Fibroblast of skin of right quadriceps (primary cell): ENCODE measurements at regions not wholly inside any gene's neighbourhood (a gene's known extent, or its start where the extent isn't known, plus 50 kb on each side); places are given as distances from the start of the nearest gene placed in this dataset.

ENCODE experiments used
- DNase-seq: peaks from one replicate; pipeline ENCODE4 v3.0.0-alpha.2; 2013

DNA sequence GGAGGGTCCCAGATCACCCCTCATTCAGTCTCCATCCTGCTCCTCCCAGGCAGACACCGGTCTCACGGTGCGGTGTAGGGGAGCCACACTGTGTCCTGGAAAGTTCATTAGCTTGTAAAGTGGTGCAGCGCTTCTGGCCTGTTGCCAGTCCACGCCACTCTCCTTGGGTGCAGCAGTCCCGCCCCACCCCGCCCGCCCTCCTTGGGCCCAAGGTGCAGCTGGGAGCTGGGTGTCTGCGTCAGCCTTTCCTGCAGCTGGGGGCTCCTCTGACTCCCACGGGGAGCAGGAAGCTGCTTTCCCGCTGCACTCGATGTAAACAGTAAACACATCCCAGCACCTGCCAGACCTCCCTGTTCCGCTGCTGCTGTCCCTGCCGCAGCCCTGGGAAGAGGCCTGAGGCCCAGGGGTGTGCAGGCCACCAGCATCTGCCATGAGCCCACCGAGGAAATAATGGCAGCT is 53.8 kb upstream of the ASB18 start:
- no peak for DNase-seq

DNA sequence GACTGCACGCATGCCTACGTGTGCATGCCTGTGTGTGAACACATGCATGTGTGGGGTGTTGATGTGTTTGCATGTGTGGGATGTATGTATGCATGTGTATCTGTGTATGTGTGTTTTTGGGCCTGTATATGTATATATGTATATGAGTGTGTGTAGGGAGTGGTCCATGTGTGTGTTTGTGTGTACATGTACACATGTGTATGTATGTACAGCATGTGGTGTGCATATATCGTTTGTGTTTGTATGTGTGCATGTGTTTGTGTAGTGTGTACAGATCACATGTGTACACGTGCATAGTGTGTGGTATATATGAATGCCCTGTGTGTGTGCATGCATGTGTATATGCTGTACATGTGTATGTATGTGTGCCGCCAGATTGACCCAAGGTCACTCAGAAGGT is 54.2 kb upstream of the ASB18 start:
- no peak for DNase-seq

DNA sequence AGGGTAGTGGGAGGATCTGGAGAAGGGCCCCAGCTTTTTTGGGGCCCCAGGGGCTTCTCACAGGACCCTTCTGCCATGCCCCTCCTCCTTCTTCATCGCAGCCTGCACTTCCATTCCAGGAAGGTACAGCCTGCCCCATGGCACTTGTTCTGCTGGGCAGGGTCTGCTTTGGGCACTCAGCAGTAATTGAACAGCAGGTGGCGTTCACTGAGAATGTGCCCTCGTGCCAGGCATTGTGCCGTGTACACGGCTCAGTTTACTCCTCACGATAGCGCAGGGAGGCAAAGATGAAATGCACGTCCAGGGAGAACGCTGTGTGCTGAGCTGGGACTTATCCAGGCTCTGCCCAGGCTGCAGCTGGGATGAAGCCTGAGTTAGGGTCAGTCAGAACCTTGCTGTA is 54.8 kb upstream of the ASB18 start:
- no peak for DNase-seq

- DNase-seq = no peak
Measured at GRCh38 chr2:236321415-236321814, 57.2 kb upstream of the ASB18 start.

DNA sequence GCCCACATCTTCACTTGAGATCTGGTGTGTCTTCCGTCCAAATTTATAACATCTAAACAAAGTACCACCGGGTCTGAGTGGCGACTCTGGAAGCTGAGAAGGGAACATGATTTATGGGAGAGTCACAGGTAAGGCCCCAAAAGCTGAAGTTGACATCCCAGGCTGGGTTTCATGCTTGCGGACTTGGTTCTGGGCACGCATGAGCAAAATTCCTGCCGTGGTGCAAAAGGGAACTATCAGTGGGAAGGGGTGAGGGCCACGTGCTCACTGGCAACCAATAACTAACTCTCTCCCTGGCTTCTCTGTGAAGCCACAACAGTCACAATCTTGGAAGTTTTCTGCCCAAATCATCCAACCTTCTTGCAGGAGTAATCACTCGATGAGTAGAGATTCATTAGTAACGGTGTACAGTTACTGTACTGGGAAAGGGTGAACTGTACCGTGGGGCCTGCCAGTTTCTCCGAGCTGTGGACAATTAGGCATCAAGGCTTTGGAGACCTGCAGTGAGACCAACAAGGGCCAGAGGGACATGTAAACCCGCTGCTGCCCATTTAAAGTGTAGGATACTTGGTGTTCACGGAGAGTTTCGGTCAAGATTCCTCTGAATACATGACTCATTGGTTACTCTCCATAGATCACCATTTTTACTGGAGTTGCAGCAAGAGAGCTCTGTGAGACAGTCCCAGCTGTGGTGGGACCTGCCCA is 69.4 kb upstream of the ASB18 start:
- no peak for DNase-seq

DNA sequence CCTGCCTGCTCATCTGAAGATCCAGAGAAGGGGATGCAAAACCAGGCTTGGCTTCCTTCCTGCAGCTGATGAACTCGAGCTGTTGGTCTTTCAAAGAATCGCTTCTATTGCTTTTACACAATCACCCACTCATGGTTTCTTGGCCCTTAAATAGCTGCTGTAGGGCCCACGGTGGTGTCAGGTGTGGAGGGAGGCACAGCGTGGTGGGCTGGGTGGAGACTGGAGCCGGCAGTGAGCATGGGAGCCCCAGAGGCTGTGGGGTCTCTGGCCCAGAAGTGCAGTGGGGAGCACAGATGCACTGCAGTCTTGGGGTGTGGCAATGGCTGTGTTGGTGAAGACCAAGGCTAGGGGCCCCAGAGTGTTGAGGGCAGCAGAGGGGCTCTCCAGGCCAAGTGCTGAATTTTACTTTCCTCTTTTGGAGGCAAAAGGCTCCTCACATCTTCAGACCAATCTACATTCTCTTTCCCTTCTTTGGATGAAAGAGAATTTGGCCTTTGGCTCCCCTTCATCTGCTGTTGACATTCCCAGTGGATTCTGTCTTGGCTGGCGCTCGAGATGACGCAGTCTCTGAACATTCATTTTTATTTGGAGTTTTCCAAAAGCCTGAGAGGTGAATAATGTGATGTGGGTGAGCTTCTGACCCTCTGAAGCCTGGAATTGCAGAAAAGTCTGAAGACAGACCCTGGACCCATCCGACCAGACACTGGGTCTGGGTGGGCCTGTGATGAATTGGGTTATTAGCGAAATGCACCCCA is 70.1 kb upstream of the ASB18 start:
- DNase-seq = no peak

GRCh38 chr2:236335696-236336574 is 71.7 kb upstream of the ASB18 start:
- no peak for DNase-seq

DNA sequence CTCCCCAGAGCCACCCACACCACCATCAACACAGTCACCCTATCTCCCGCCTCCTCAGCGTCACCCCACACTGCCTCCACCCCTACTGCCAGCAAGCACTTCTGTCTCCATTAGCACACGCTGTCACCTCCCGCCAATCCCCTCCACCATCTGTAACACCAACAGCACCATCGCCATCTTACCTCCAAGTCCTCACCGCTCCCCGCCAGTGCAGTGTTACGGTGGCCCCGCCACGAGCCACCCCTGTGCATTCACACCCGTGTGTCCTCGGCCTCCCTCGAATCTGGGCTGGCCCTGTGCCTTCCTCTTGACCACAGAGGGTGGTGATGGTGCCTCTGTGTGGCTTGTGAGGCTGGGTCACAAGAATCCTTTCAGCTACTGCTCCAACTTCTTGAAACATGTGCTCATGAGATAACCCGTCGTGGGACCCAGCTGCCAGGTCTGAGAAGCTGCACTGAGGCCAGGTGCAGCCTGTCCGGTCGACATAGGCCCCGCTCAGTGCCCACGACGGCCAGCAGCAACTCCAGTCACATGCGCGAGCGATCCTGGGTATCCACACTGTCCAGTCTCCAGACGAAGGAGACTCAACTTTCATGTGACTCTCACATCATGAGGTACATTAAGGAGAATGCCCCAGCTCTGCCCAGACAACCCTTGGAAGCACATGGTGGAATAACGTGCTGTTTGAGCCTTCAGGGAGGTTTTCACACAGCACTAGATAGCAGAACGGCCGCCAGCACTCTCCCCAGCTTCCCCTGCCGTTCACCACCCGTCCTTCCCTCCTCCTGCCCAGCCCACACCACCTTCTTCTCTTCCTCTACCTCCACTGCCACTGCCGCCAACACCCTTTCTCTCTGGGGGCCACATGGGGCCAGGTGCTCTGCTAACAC is 72.6 kb upstream of the ASB18 start:
- DNase-seq = no peak

GRCh38 chr2:236337465-236338325 is 73.5 kb upstream of the ASB18 start:
- no peak for DNase-seq

DNA sequence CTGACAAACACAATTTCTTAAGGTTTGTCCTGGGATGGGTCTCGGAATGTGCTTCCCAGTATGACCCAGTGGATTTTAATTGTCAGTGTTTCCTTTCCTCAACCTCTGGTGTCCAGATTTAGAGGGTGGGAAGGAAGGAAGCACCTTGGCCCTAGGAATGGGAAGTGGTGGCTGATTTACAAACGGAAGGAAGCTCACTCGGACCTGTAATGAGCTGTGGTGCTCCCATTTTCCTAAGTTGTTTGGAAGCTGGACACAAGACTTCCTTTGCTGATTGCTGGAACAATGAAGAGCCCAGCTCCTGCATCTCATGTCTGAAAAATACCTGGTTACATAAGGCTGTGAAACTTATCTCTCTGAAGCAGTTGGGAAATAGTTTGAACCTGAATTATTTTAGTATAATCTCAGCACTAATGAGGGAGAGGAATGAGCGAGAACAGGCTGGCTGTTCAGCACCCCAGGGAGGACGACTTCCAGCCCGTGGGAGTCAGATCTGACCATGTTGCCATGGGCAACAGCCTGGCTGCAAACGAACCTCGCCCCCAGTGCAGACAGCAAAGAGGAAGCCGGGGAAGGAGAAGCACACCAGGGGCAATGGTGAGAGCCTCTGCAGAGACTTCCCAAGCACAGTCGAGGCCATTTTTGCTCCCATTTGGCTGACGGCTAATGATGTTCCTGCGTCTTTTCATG is 74.4 kb upstream of the ASB18 start:
- no peak for DNase-seq

DNA sequence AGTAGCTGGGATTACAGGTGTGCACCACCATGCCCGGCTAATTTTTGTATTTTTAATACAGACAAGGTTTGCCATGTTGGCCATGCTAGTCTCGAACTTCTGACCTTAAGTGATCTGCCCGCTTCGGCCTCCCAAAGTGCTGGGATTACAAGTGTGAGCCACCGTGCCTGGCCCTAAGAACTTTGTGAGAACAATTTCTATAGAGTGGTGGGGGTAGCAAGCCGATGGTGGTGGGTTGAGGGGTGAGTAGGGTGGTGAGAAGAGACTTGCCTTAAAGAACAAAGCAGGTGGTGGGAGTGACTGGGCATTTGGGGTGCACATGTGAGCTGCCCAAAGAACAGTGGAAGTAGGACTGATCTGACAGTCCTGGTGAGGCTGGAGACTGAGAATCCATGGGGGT is 76.0 kb upstream of the ASB18 start:
- no peak for DNase-seq

DNA sequence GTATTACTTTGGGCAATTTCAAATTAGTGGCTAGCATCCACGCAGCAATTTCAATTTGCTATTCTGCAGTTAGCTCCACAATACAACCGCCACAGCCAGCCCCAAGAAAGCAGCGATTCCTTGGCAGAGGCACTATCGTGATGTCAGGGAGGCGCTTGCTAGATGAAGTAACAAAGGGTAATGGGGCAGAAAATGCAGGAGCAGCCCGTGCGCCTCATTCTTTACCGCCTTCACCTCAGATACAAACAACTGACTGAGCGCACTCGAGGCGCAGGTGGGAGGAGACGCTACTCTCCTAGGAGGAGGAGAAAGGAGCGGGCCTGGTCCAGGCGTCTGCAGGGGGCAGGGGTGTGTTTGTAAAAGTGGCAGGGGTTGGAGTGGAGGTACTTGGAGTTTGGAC is 76.9 kb upstream of the ASB18 start:
- no peak for DNase-seq

DNA sequence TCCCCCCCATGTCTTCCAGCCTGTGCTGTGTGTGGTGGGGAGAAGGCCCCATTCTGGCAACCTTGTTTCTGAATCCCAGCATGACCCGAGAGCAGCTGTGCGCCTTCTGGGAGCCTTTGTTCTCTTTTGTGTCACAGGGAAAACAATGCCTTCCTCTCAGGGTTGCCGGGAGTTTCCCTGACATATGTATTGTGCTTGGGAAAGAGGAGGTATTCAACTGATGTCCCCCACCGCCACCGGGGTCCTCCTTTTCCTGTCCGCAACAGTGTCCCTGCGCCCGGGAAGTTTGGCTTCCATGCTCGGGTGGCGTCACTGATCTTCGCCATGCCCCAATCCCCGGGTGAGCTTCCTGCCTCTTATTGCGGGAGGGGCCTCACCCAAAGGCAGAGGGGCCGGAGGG is 77.5 kb upstream of the ASB18 start:
- DNase-seq = no peak

GRCh38 chr2:236342507-236342906 is 78.3 kb upstream of the ASB18 start:
- DNase-seq = no peak

DNA sequence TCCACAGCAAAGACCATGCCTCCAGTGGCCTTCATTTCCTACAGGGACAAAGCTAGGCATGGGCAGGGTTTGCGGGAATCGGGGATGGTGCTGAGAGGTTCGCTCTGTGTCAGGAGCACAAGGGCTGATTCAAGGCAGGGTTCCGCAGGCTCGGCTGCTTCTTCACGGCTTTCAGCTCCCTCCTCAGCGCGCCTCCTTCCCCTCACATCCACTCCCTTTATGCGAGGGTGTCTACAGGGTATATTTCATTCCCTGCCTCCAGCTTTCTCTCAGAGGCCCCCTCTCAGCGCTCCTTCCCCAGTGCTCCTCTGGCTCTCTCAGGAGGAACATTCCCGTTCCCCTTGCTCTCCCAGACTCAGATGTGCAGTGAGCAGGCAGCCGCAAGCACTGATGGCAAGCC is 78.7 kb upstream of the ASB18 start:
- DNase-seq = no peak

DNA sequence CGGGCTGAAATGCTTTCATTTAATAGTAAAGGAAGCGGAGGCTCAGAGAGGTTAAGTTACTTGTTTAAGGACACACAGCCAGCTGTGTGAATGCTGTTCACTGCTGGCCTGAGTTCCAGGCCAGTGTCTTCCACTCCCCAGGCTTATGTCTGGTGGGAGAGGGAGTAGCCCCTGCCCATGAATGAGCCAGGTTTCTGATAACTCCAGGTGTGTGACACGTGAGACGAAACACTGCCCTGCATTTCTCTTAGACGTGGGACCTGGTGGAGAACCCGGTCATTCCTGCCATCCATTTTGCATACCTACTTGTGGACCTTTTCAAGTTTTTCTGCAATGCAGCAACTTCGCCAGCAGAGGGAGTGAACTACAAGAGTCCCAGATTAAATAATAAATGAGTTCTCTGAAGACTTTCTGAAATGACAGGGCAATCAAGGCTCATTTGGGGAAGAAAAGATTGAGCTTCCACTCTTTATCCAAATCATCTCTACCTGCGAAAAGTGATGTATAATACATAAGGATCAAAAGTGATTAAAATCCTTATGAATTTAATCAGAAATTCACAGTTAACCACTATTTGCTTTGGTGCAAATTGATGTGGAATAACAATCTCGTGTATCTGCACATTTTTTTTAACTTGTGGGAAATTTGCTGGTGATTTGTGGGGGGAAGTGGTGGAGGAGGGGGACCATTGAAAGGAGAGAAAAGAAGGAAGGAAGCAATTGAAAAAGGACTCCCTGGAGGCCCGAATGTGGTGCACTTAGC is 79.4 kb upstream of the ASB18 start:
- peak; percentile 69 for DNase-seq

GRCh38 chr2:236344446-236344845 is 80.2 kb upstream of the ASB18 start:
- DNase-seq = no peak

DNA sequence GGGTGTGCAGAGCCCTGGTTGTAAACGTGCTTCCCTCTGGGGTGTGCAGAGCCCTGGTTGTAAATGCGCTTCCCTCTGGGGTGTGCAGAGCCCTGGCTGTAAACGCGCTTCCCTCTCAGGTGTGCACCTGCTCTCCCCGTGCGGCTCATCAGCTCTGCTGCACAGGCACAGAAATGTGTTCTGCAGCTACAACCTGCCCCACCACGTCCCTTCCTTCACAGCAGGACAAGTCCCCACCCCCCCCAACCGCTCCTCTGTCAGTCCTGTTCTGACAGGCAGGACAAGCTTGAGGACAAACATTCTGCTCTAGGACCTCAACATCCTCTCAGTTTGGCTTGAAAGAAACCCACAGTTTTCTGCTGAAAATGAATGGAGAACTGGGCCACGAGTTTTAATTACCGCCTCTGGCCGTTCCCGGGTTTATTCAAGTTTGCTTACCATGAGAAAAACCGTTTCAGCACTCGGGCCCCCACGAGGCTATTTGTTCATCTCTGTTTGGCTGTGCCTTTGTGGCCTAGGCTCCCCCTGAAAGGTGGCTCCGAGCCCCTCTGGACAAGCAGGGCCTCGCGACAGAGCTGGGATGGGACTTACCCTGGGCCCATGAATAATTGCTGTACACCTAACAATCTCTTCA is 81.0 kb upstream of the ASB18 start:
- no peak for DNase-seq

GRCh38 chr2:236346366-236346765 is 82.2 kb upstream of the ASB18 start:
- DNase-seq = no peak

DNA sequence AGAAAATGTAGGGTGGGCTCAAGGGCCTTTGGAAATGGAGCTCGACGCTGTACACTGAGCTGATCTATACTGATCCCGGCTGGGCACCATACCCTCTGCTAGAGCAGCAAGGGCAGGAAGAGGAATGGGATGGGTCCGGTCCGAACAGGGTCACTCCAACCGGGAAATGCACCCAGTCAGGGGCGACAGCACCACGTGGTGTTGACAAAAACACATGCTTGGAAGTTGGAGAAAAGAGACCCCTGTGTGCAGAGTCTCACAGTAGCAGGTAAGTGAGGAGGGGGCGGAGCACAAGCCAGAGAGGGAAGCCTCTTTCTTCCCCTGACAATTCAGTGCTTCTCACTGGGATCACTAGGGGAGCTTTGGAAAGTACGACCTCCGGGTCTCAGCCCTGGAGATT is 84.1 kb upstream of the ASB18 start:
- no peak for DNase-seq
